Neuronal stem cell (in vitro differentiated cells): ENCODE measurements at regions not wholly inside any gene's neighbourhood (a gene's known extent, or its start where the extent isn't known, plus 50 kb on each side); places are given as distances from the start of the nearest gene placed in this dataset.
A peak's percentile ranks its signal among the peaks of the same experiment; 100 is the strongest.

Source experiments
- DNase-seq: peaks from one replicate; pipeline ENCODE4 v3.0.0-alpha.2; 2013; ENCODE audit warnings: low spot score
- H2AFZ ChIP-seq: one replicate; pipeline ENCODE4 v1.6.1; 2013; ENCODE audit warnings: mild to moderate bottlenecking, low read length, inconsistent platforms
- H2AK5ac ChIP-seq: 2 replicates; pipeline ENCODE4 v1.6.1; 2013; ENCODE audit warnings: low read depth, mild to moderate bottlenecking, inconsistent platforms, low read length, moderate library complexity, mixed read lengths
- H2BK120ac ChIP-seq: 2 replicates; pipeline ENCODE4 v1.6.1; 2013; ENCODE audit warnings: low read depth, mild to moderate bottlenecking, inconsistent platforms, low read length, moderate library complexity, mixed read lengths
- H2BK12ac ChIP-seq: one replicate; pipeline ENCODE4 v1.6.1; 2013; ENCODE audit warnings: low read length, inconsistent platforms
- H2BK15ac ChIP-seq: 2 replicates; pipeline ENCODE4 v1.6.1; 2013; ENCODE audit warnings: mild to moderate bottlenecking, low read length, inconsistent platforms, mixed read lengths
- H2BK5ac ChIP-seq: one replicate; pipeline ENCODE4 v1.6.1; 2013; ENCODE audit warnings: inconsistent platforms, mild to moderate bottlenecking, low read length, moderate library complexity
- H3K14ac ChIP-seq: one replicate; pipeline ENCODE4 v1.6.1; 2013; ENCODE audit warnings: low read length, inconsistent platforms
- H3K18ac ChIP-seq: 2 replicates; pipeline ENCODE4 v1.6.1; 2013; ENCODE audit warnings: low read length, inconsistent platforms
- H3K23ac ChIP-seq: 2 replicates; pipeline ENCODE4 v1.6.1; 2013; ENCODE audit warnings: low read depth, mild to moderate bottlenecking, mixed read lengths, low read length, inconsistent platforms; ENCODE audit not compliant: poor library complexity
- H3K27ac ChIP-seq: replicated peaks from 3 replicates; pipeline ENCODE4 v1.5.1; 2013; ENCODE audit warnings: low read length, inconsistent platforms
- H3K27me3 ChIP-seq, 3 experiments: 2 replicates each; pipeline ENCODE4 v1.6.1; 2013; ENCODE audit warnings: low read length in 3 of 3, mild to moderate bottlenecking in 2 of 3, inconsistent platforms in 1 of 3, low read depth in 1 of 3, mixed read lengths in 1 of 3, moderate library complexity in 1 of 3; ENCODE audit not compliant: control insufficient read depth in 3 of 3, insufficient read depth in 3 of 3
- H3K36me3 ChIP-seq, 2 donors: replicated peaks in 1 of 2; 2 replicates each; pipeline ENCODE4 v1.6.1; 2013; ENCODE audit warnings: low read length in 2 of 2; ENCODE audit not compliant: control insufficient read depth in 2 of 2, insufficient read depth in 2 of 2
- H3K4ac ChIP-seq: 2 replicates; pipeline ENCODE4 v1.6.1; 2013; ENCODE audit warnings: inconsistent platforms, mild to moderate bottlenecking, low read length, moderate library complexity
- H3K4me1 ChIP-seq, 2 donors: 1 replicate in 1 of 2; 2 replicates in 1 of 2; pipeline ENCODE4 v1.6.1; 2013; ENCODE audit warnings: low read length in 2 of 2, low read depth in 1 of 2; ENCODE audit not compliant: control insufficient read depth in 2 of 2, insufficient read depth in 1 of 2
- H3K4me2 ChIP-seq: one replicate; pipeline ENCODE4 v1.6.1; 2013; ENCODE audit warnings: mild to moderate bottlenecking, low read length, inconsistent platforms; ENCODE audit not compliant: insufficient read depth, poor library complexity, severe bottlenecking
- H3K4me3 ChIP-seq, 2 donors: 2 replicates each; pipeline ENCODE4 v1.5.1; 2013; ENCODE audit warnings: low read length in 2 of 2, mild to moderate bottlenecking in 2 of 2, inconsistent platforms in 1 of 2, moderate library complexity in 1 of 2
- H3K79me1 ChIP-seq: one replicate; pipeline ENCODE4 v1.6.1; 2013; ENCODE audit warnings: low read depth, mild to moderate bottlenecking, inconsistent platforms, low read length, moderate library complexity
- H3K9ac ChIP-seq: one replicate; pipeline ENCODE4 v1.6.1; 2013; ENCODE audit warnings: mild to moderate bottlenecking, low read depth, low read length, inconsistent platforms; ENCODE audit not compliant: poor library complexity
- H3K9me3 ChIP-seq, 2 donors: replicated peaks in 1 of 2; 2 replicates each; pipeline versions ENCODE3 to v1.6.1; 2013; ENCODE audit warnings: low read length in 2 of 2, mild to moderate bottlenecking in 2 of 2, inconsistent platforms in 1 of 2, low read depth in 1 of 2, mixed read lengths in 1 of 2, moderate library complexity in 1 of 2; ENCODE audit not compliant: control insufficient read depth in 2 of 2, insufficient read depth in 1 of 2
- H4K8ac ChIP-seq: one replicate; pipeline ENCODE4 v1.6.1; 2013; ENCODE audit warnings: low read depth, mild to moderate bottlenecking, inconsistent platforms, low read length, moderate library complexity
- H4K91ac ChIP-seq: one replicate; pipeline ENCODE4 v1.6.1; 2013; ENCODE audit warnings: low read length, low read depth, mild to moderate bottlenecking, inconsistent platforms; ENCODE audit not compliant: poor library complexity
- WGBS, 2 donors: extraction: QIAGEN DNeasy Blood & Tissue Kit; methylation state at CpG; one replicate each; pipeline ENCODE4 v1.1.7; 2013; ENCODE audit warnings: missing lambda C conversion rate in 2 of 2, mixed read lengths in 1 of 2; ENCODE audit not compliant: insufficient read length in 2 of 2, insufficient replicate concordance in 1 of 2; ENCODE audit errors: extremely low coverage in 2 of 2; 5-methylcytosine and 5-hydroxymethylcytosine counted together

GRCh38 chr2:104757056-104757455 lies 96.9 kb upstream of the POU3F3 start:
- WGBS, 2 donors = no CpG with 5 or more reads among the region's 5 CpGs

GRCh38 chr2:104758199-104758620 lies 95.7 kb upstream of the POU3F3 start:
- H3K9me3 ChIP-seq = peaks cover 3 to 9% of the 10 kb centered on the region in 2 donors
- peak overlapping the region; percentile 69 for H2BK120ac ChIP-seq
- no peak overlapping the region for H3K4me2 ChIP-seq
- no peaks in the 10 kb centered on the region for H3K79me1 ChIP-seq
- H3K23ac ChIP-seq = no peak overlapping the region
- H3K4me3 ChIP-seq = peak overlapping the region in 1 of 2 donors; percentile 40
- no peaks in the 10 kb centered on the region for H3K36me3 ChIP-seq
- peak overlapping the region; percentile 92 for H3K18ac ChIP-seq
- no peaks in the 10 kb centered on the region for H3K27me3 ChIP-seq
- peaks cover 11 to 14% of the 10 kb centered on the region in 2 donors for H3K4me1 ChIP-seq
- H3K14ac ChIP-seq = no peak overlapping the region
- WGBS, 2 donors = no CpG with 5 or more reads among the region's 9 CpGs
- peak overlapping the region; percentile 97 for H3K27ac ChIP-seq
- no peak overlapping the region for H3K9ac ChIP-seq
- H4K91ac ChIP-seq = peak overlapping the region; percentile 38
- H2BK15ac ChIP-seq = no peak overlapping the region
- no peak overlapping the region for H2BK12ac ChIP-seq
- no peak overlapping the region for H2AK5ac ChIP-seq
- DNase-seq = peak; percentile 67
- H2BK5ac ChIP-seq = no peak overlapping the region
- H2AFZ ChIP-seq = peak overlapping the region; percentile 85
- H4K8ac ChIP-seq = no peak overlapping the region
- H3K4ac ChIP-seq = no peak overlapping the region

More at GRCh38 chr2:104757056-104757455, 96.9 kb upstream of the POU3F3 start:
- H3K27ac ChIP-seq = no peak overlapping the region
- no peak overlapping the region for H2BK15ac ChIP-seq
- H2AFZ ChIP-seq = no peak overlapping the region
- no peak overlapping the region for H4K91ac ChIP-seq
- no peak overlapping the region for H3K4me3 ChIP-seq
- no peak overlapping the region for H2AK5ac ChIP-seq
- H3K36me3 ChIP-seq = no peaks in the 10 kb centered on the region
- peak overlapping the region; percentile 34 for H3K9ac ChIP-seq
- no peak overlapping the region for H3K14ac ChIP-seq
- no peak overlapping the region for H2BK5ac ChIP-seq
- DNase-seq = no peak
- no peak overlapping the region for H3K4me2 ChIP-seq
- peaks cover 3 to 9% of the 10 kb centered on the region in 2 donors for H3K9me3 ChIP-seq
- H3K18ac ChIP-seq = peak overlapping the region; percentile 68
- peaks cover 11 to 14% of the 10 kb centered on the region in 2 donors for H3K4me1 ChIP-seq
- no peak overlapping the region for H4K8ac ChIP-seq
- H3K79me1 ChIP-seq = no peaks in the 10 kb centered on the region
- H3K27me3 ChIP-seq = no peaks in the 10 kb centered on the region
- H2BK12ac ChIP-seq = peak overlapping the region; percentile 46
- H2BK120ac ChIP-seq = peak overlapping the region; percentile 36
- H3K4ac ChIP-seq = no peak overlapping the region
- no peak overlapping the region for H3K23ac ChIP-seq

GRCh38 chr2:104762031-104762430 lies 91.9 kb upstream of the POU3F3 start:
- WGBS, 2 donors = no CpG with 5 or more reads among the region's 8 CpGs
- no peaks in the 10 kb centered on the region for H3K27me3 ChIP-seq
- no peak overlapping the region for H2BK120ac ChIP-seq
- H2AK5ac ChIP-seq = no peak overlapping the region
- H3K27ac ChIP-seq = no peak overlapping the region
- no peak overlapping the region for H3K4me3 ChIP-seq
- DNase-seq = no peak
- no peaks in the 10 kb centered on the region for H3K79me1 ChIP-seq
- no peak overlapping the region for H2BK15ac ChIP-seq
- H3K4me2 ChIP-seq = no peak overlapping the region
- peaks cover 0 to 4% of the 10 kb centered on the region in 2 donors for H3K9me3 ChIP-seq
- H3K4me1 ChIP-seq = peaks cover 10% of the 10 kb centered on the region in 2 donors
- no peak overlapping the region for H4K8ac ChIP-seq
- H4K91ac ChIP-seq = no peak overlapping the region
- no peak overlapping the region for H3K14ac ChIP-seq
- H3K18ac ChIP-seq = no peak overlapping the region
- no peaks in the 10 kb centered on the region for H3K36me3 ChIP-seq
- H2BK5ac ChIP-seq = no peak overlapping the region
- H3K23ac ChIP-seq = no peak overlapping the region
- no peak overlapping the region for H3K4ac ChIP-seq
- no peak overlapping the region for H2BK12ac ChIP-seq
- H3K9ac ChIP-seq = no peak overlapping the region
- H2AFZ ChIP-seq = no peak overlapping the region

GRCh38 chr2:104766683-104767082 lies 87.2 kb upstream of the POU3F3 start:
- Histone ChIP-seq H3K9me3 (peaks cover 0 to 17% of the 10 kb centered on the region in 2 donors), H2AFZ (no peak overlapping the region), H2BK12ac (no peak overlapping the region), H4K8ac (no peak overlapping the region), H3K27ac (no peak overlapping the region), H2BK5ac (no peak overlapping the region), H3K4me3 (no peak overlapping the region), H3K36me3 (no peaks in the 10 kb centered on the region), H3K9ac (no peak overlapping the region), H3K18ac (peak overlapping the region; percentile 1), H3K23ac (no peak overlapping the region), H2BK15ac (peak overlapping the region; percentile 18), H3K79me1 (no peaks in the 10 kb centered on the region), H3K14ac (no peak overlapping the region), H3K4me1 (peaks cover 3 to 8% of the 10 kb centered on the region in 2 donors), H3K4me2 (no peak overlapping the region), H2BK120ac (no peak overlapping the region), H3K4ac (no peak overlapping the region), H3K27me3 (no peaks in the 10 kb centered on the region), H2AK5ac (no peak overlapping the region), H4K91ac (no peak overlapping the region)
- no peak for DNase-seq
- WGBS, 2 donors = no CpG with 5 or more reads among the region's 10 CpGs
